GM21367 (cell line): ENCODE measurements at regions not wholly inside any gene's neighbourhood (a gene's known extent, or its start where the extent isn't known, plus 50 kb on each side); places are given as distances from the start of the nearest gene placed in this dataset.
A peak's percentile ranks its signal among the peaks of the same experiment; 100 is the strongest.

Experiments used
- ATAC-seq: cut with Tn5 transposase; IDR thresholded peaks from one replicate; pipeline ENCODE4 v1.9.1; 2021; ENCODE audit not compliant: unreplicated experiment

- no peak for ATAC-seq
Observed at GRCh38 chr7:86975449-86975848, 84.0 kb downstream of the ELAPOR2 start.

GRCh38 chr7:86972072-86972471 lies 87.4 kb downstream of the ELAPOR2 start:
- ATAC-seq: no peak

GRCh38 chr7:86970986-86971385 lies 88.5 kb downstream of the ELAPOR2 start:
- ATAC-seq: no peak

GRCh38 chr7:86970547-86970946 lies 88.9 kb downstream of the ELAPOR2 start:
- ATAC-seq: no peak

- no peak for ATAC-seq
Observed at GRCh38 chr7:86969865-86970264, 89.6 kb downstream of the ELAPOR2 start.

GRCh38 chr7:86968618-86969017 lies 90.8 kb downstream of the ELAPOR2 start:
- ATAC-seq: no peak

- ATAC-seq: no peak
Observed at GRCh38 chr7:86966916-86967315, 92.5 kb downstream of the ELAPOR2 start.

GRCh38 chr7:86965727-86966120 lies 93.7 kb downstream of the ELAPOR2 start:
- no peak for ATAC-seq

- no peak for ATAC-seq
Observed at GRCh38 chr7:86964973-86965726, 94.3 kb downstream of the ELAPOR2 start.

GRCh38 chr7:86963599-86964230 lies 95.7 kb downstream of the ELAPOR2 start:
- ATAC-seq: peak; percentile 88

- ATAC-seq: no peak
Observed at GRCh38 chr7:86962623-86963022, 96.8 kb downstream of the ELAPOR2 start.

- ATAC-seq: no peak
Observed at GRCh38 chr7:86961686-86962085, 97.8 kb downstream of the ELAPOR2 start.

GRCh38 chr7:86958380-86958779 lies 101.1 kb downstream of the ELAPOR2 start:
- no peak for ATAC-seq

GRCh38 chr7:86956567-86956966 lies 102.9 kb downstream of the ELAPOR2 start:
- no peak for ATAC-seq

- ATAC-seq: no peak
Observed at GRCh38 chr7:86955895-86956503, 103.5 kb downstream of the ELAPOR2 start.

- no peak for ATAC-seq
Observed at GRCh38 chr7:86954971-86955370, 104.5 kb downstream of the ELAPOR2 start.

GRCh38 chr7:86953653-86954336 lies 105.7 kb downstream of the ELAPOR2 start:
- no peak for ATAC-seq

GRCh38 chr7:86953219-86953618 lies 106.2 kb downstream of the ELAPOR2 start:
- no peak for ATAC-seq

GRCh38 chr7:86951895-86952294 lies 107.6 kb downstream of the ELAPOR2 start:
- no peak for ATAC-seq

GRCh38 chr7:86950944-86951343 lies 108.5 kb downstream of the ELAPOR2 start:
- ATAC-seq: no peak

- ATAC-seq: no peak
Observed at GRCh38 chr7:86950360-86950759, 109.1 kb downstream of the ELAPOR2 start.
